Fibroblast of lung (primary cell): ENCODE measurements at regions not wholly inside any gene's neighbourhood (a gene's known extent, or its start where the extent isn't known, plus 50 kb on each side); places are given as distances from the start of the nearest gene placed in this dataset.

Experiments
- DNase-seq, 2 donors: peaks; one replicate each; pipeline versions ENCODE4 v3.0.0 to v3.0.0-alpha.2; 2010; ENCODE audit warnings: low read depth in 2 of 2
- H2AFZ ChIP-seq: 2 replicates; pipeline ENCODE4 v1.5.1; 2012; ENCODE audit warnings: low read length, control low read depth, inconsistent platforms
- H3K27ac ChIP-seq: 2 replicates; pipeline ENCODE4 v1.5.1; 2011; ENCODE audit warnings: low read length, control low read depth; ENCODE audit not compliant: insufficient read depth
- H3K27me3 ChIP-seq: 2 replicates; pipeline ENCODE4 v1.5.1; 2011; ENCODE audit warnings: mild to moderate bottlenecking, low read length; ENCODE audit not compliant: control insufficient read depth, insufficient read depth
- H3K36me3 ChIP-seq: 2 replicates; pipeline ENCODE4 v1.5.1; 2011; ENCODE audit warnings: low read length; ENCODE audit not compliant: control insufficient read depth, insufficient read depth
- H3K4me1 ChIP-seq: 2 replicates; pipeline ENCODE4 v1.5.1; 2011; ENCODE audit warnings: low read length; ENCODE audit not compliant: control insufficient read depth, insufficient read depth; ENCODE audit errors: extremely low read depth
- H3K4me2 ChIP-seq: 2 replicates; pipeline ENCODE4 v1.5.1; 2011; ENCODE audit warnings: low read length, control low read depth; ENCODE audit not compliant: insufficient read depth; ENCODE audit errors: extremely low read depth
- H3K4me3 ChIP-seq, 4 experiments: fragments of 200-600 bp in 1 of 4; sonication (generic) in 1 of 4; replicated peaks in 1 of 4; 2 replicates each; pipeline ENCODE4 v1.5.1; 2011 to 2016; ENCODE audit warnings: low read length in 4 of 4, low read depth in 3 of 4, mild to moderate bottlenecking in 3 of 4, control low read depth in 2 of 4, inconsistent platforms in 1 of 4, mixed read lengths in 1 of 4; ENCODE audit not compliant: insufficient read depth in 1 of 4; ENCODE audit errors: control extremely low read depth in 1 of 4
- H3K79me2 ChIP-seq: 2 replicates; pipeline ENCODE4 v1.5.1; 2012; ENCODE audit warnings: mild to moderate bottlenecking, low read length, inconsistent platforms; ENCODE audit not compliant: control insufficient read depth, insufficient read depth
- H3K9ac ChIP-seq: 2 replicates; pipeline ENCODE4 v1.5.1; 2011; ENCODE audit warnings: mild to moderate bottlenecking, low read length, control low read depth; ENCODE audit not compliant: insufficient read depth
- H3K9me3 ChIP-seq: 2 replicates; pipeline ENCODE4 v1.5.1; 2012; ENCODE audit warnings: low read depth, low read length; ENCODE audit not compliant: control insufficient read depth, insufficient read depth
- H4K20me1 ChIP-seq: 2 replicates; pipeline ENCODE4 v1.5.1; 2011; ENCODE audit warnings: low read length; ENCODE audit not compliant: control insufficient read depth, insufficient read depth; ENCODE audit errors: extremely low read depth
- CTCF ChIP-seq, 2 donors: IDR thresholded peaks in 1 of 2; conservative IDR thresholded peaks in 1 of 2; 1 replicate in 1 of 2; 2 replicates in 1 of 2; pipeline ENCODE4 v1.5.1; 2011 to 2012; ENCODE audit warnings: low read length in 2 of 2, control low read depth in 1 of 2, inconsistent platforms in 1 of 2, low read depth in 1 of 2, mild to moderate bottlenecking in 1 of 2
- EZH2 ChIP-seq: IDR thresholded peaks from 2 replicates; pipeline ENCODE4 v1.5.1; 2012; ENCODE audit warnings: low read length, control low read depth, mild to moderate bottlenecking; ENCODE audit errors: missing control alignments

- Histone ChIP-seq H3K9ac (no peak overlapping the region), H3K79me2 (no peaks in the 10 kb centered on the region), H3K27me3 (no peaks in the 10 kb centered on the region), H3K36me3 (no peaks in the 10 kb centered on the region), H2AFZ (no peak overlapping the region), H3K4me3 (no peak overlapping the region), H3K27ac (no peak overlapping the region), H3K4me1 (no peaks in the 10 kb centered on the region), H4K20me1 (no peaks in the 10 kb centered on the region), H3K9me3 (no peaks in the 10 kb centered on the region), H3K4me2 (no peak overlapping the region)
- no peak for DNase-seq
- TF ChIP-seq CTCF (conservative IDR thresholded peaks at IDR 0.05 in 1 of 2, IDR thresholded peaks at IDR 0.05 in 1 of 2; ENCODE audit: low read depth in 1 of 2, low read length in 2 of 2) (no peak), EZH2 (no peak)
These were observed 786.9 kb downstream of the CDY1 start for GRCh38 chrY:26408671-26409328.

GRCh38 chrY:26409329-26409712, 787.4 kb downstream of the CDY1 start:
- H3K36me3 ChIP-seq, result no peaks in the 10 kb centered on the region
- H3K4me2 ChIP-seq, result no peak overlapping the region
- H3K27ac ChIP-seq, result no peak overlapping the region
- DNase-seq, result no peak
- no peak overlapping the region for H3K9ac ChIP-seq
- no peaks in the 10 kb centered on the region for H3K79me2 ChIP-seq
- no peaks in the 10 kb centered on the region for H3K4me1 ChIP-seq
- H3K27me3 ChIP-seq, result no peaks in the 10 kb centered on the region
- H3K4me3 ChIP-seq, result no peak overlapping the region
- no peaks in the 10 kb centered on the region for H4K20me1 ChIP-seq
- TF ChIP-seq CTCF (conservative IDR thresholded peaks at IDR 0.05 in 1 of 2, IDR thresholded peaks at IDR 0.05 in 1 of 2; ENCODE audit: low read depth in 1 of 2, low read length in 2 of 2) (no peak), EZH2 (no peak)
- no peak overlapping the region for H2AFZ ChIP-seq
- H3K9me3 ChIP-seq, result no peaks in the 10 kb centered on the region
